IMR-90 (cell line): ENCODE measurements at regions not wholly inside any gene's neighbourhood (a gene's known extent, or its start where the extent isn't known, plus 50 kb on each side); places are given as distances from the start of the nearest gene placed in this dataset.

Experiments used
- ATAC-seq: fragments of 200-7000 bp; cut with Tn5 transposase; 2 replicates; pipeline ENCODE4 v1.9.1; 2020; ENCODE audit warnings: low read depth, mild to moderate bottlenecking, moderate library complexity
- BruUV-seq: library from RNA; stranded (reverse); fragments of 400-500 nt; replicated peaks from 2 replicates; lab custom pipeline; 2021; lab: Mats Ljungman, UMichigan
- CTCF ChIA-PET: fragments of 300-600 bp; formaldehyde crosslinking; extraction: SDS; loops from one replicate; lab custom pipeline; 2021; ENCODE audit warnings: antibody characterized with exemption; lab: Yijun Ruan, JAX
- POLR2A ChIA-PET: fragments of 300-600 bp; sonication (Branson Sonifier 250); formaldehyde crosslinking; loops from one replicate; lab custom pipeline; 2022; ENCODE audit warnings: antibody characterized with exemption; ENCODE audit not compliant: unreplicated experiment; lab: Charles Lee
- DNase-seq: peaks from one replicate; pipeline ENCODE4 v3.0.0; 2013
- H2AFZ ChIP-seq: replicated peaks from 2 replicates; pipeline ENCODE3; 2013; ENCODE audit warnings: low read length, mild to moderate bottlenecking; ENCODE audit not compliant: poor library complexity
- H2AK5ac ChIP-seq: 2 replicates; pipeline ENCODE4 v1.6.1; 2013; ENCODE audit warnings: low read depth, low read length, inconsistent platforms
- H2AK9ac ChIP-seq: replicated peaks from 2 replicates; pipeline ENCODE3; 2013; ENCODE audit warnings: mild to moderate bottlenecking, low read depth, low read length, moderate library complexity; ENCODE audit not compliant: poor library complexity
- H2BK120ac ChIP-seq: 2 replicates; pipeline ENCODE4 v1.6.1; 2013; ENCODE audit warnings: low read depth, low read length, inconsistent platforms
- H2BK15ac ChIP-seq: 3 replicates; pipeline ENCODE4 v1.6.1; 2013; ENCODE audit warnings: low read depth, low read length, inconsistent platforms
- H2BK20ac ChIP-seq: 2 replicates; pipeline ENCODE4 v1.6.1; 2013; ENCODE audit warnings: low read depth, mild to moderate bottlenecking, inconsistent platforms, low read length, moderate library complexity
- H2BK5ac ChIP-seq: 2 replicates; pipeline ENCODE4 v1.6.1; 2013; ENCODE audit warnings: mild to moderate bottlenecking, low read depth, low read length, inconsistent platforms; ENCODE audit not compliant: poor library complexity, severe bottlenecking
- H3K14ac ChIP-seq: replicated peaks from 2 replicates; pipeline ENCODE4 v1.6.1; 2013; ENCODE audit warnings: low read depth, low read length, inconsistent platforms
- H3K18ac ChIP-seq: 2 replicates; pipeline ENCODE4 v1.6.1; 2013; ENCODE audit warnings: low read depth, low read length, control low read depth
- H3K23ac ChIP-seq: 2 replicates; pipeline ENCODE4 v1.6.1; 2013; ENCODE audit warnings: low read depth, low read length, inconsistent platforms
- H3K27ac ChIP-seq: 2 replicates; pipeline ENCODE4 v1.5.1; 2013; ENCODE audit warnings: mild to moderate bottlenecking, control low read depth, low read length; ENCODE audit not compliant: insufficient read depth
- H3K27me3 ChIP-seq: 2 replicates; pipeline ENCODE4 v1.6.1; 2013; ENCODE audit warnings: low read length; ENCODE audit not compliant: control insufficient read depth, insufficient read depth
- H3K36me3 ChIP-seq: 2 replicates; pipeline ENCODE4 v1.6.1; 2013; ENCODE audit warnings: low read length, mixed read lengths; ENCODE audit not compliant: control insufficient read depth, insufficient read depth
- H3K4ac ChIP-seq: 2 replicates; pipeline ENCODE4 v1.6.1; 2013; ENCODE audit warnings: low read depth, low read length, inconsistent platforms
- H3K4me1 ChIP-seq: 2 replicates; pipeline ENCODE4 v1.6.1; 2013; ENCODE audit warnings: low read length, mixed read lengths; ENCODE audit not compliant: control insufficient read depth, insufficient read depth
- H3K4me2 ChIP-seq: 2 replicates; pipeline ENCODE4 v1.6.1; 2013; ENCODE audit warnings: low read depth, mild to moderate bottlenecking, control low read depth, low read length, moderate library complexity
- H3K4me3 ChIP-seq: 2 replicates; pipeline ENCODE4 v1.5.1; 2013; ENCODE audit warnings: low read depth, mild to moderate bottlenecking, control low read depth, low read length, moderate library complexity; ENCODE audit not compliant: insufficient read depth
- H3K56ac ChIP-seq: 2 replicates; pipeline ENCODE4 v1.6.1; 2013; ENCODE audit warnings: low read length, inconsistent platforms; ENCODE audit not compliant: insufficient read depth; ENCODE audit errors: extremely low read depth
- H3K79me1 ChIP-seq, 2 experiments: 2 replicates each; pipeline ENCODE4 v1.6.1; 2013; ENCODE audit warnings: low read length in 2 of 2, inconsistent platforms in 1 of 2, low read depth in 1 of 2
- H3K9ac ChIP-seq: 2 replicates; pipeline ENCODE4 v1.6.1; 2013; ENCODE audit warnings: low read depth, low read length, control low read depth
- H3K9me1 ChIP-seq: 2 replicates; pipeline ENCODE4 v1.6.1; 2013; ENCODE audit warnings: low read length, inconsistent platforms; ENCODE audit not compliant: insufficient read depth
- H3K9me3 ChIP-seq: 2 replicates; pipeline ENCODE4 v1.6.1; 2013; ENCODE audit warnings: low read length; ENCODE audit not compliant: control insufficient read depth, insufficient read depth
- H4K20me1 ChIP-seq: 2 replicates; pipeline ENCODE4 v1.6.1; 2013; ENCODE audit warnings: low read length, inconsistent platforms; ENCODE audit not compliant: insufficient read depth
- H4K5ac ChIP-seq: 2 replicates; pipeline ENCODE4 v1.6.1; 2013; ENCODE audit warnings: mild to moderate bottlenecking, low read depth, low read length, control low read depth
- H4K8ac ChIP-seq, 2 experiments: 2 replicates each; pipeline ENCODE4 v1.6.1; 2013; ENCODE audit warnings: low read depth in 2 of 2, low read length in 2 of 2, control low read depth in 1 of 2, inconsistent platforms in 1 of 2
- H4K91ac ChIP-seq: 2 replicates; pipeline ENCODE4 v1.6.1; 2013; ENCODE audit warnings: low read depth, low read length, inconsistent platforms; ENCODE audit not compliant: insufficient read depth
- BHLHE40 ChIP-seq: fragments of 150-350 bp; IDR thresholded peaks from 2 replicates; pipeline ENCODE4 v1.6.1; 2016; ENCODE audit warnings: mild to moderate bottlenecking, low read depth, low read length
- CHD1 ChIP-seq: IDR thresholded peaks from 2 replicates; pipeline ENCODE4 v1.6.1; 2012; ENCODE audit warnings: low read depth, low read length, improper control_type of control experiment
- FOS ChIP-seq: fragments of 150-350 bp; IDR thresholded peaks from 2 replicates; pipeline ENCODE4 v1.6.1; 2016; ENCODE audit warnings: low read depth, low read length
- NFE2L2 ChIP-seq: fragments of 150-350 bp; IDR thresholded peaks from 2 replicates; pipeline ENCODE4 v1.6.1; 2016; ENCODE audit warnings: low read depth, mild to moderate bottlenecking, low read length
- RAD21 ChIP-seq: IDR thresholded peaks from 2 replicates; pipeline ENCODE4 v1.6.1; 2012; ENCODE audit warnings: low read length, improper control_type of control experiment
- RFX5 ChIP-seq: IDR thresholded peaks from 2 replicates; pipeline ENCODE4 v1.8.0; 2012; ENCODE audit warnings: low read depth, mild to moderate bottlenecking, low read length, moderate library complexity
- WGBS, 2 experiments: methylation state at CpG; one replicate each; pipeline versions ENCODE4 v1.1.5 to v1.1.7; 2013; ENCODE audit warnings: missing lambda C conversion rate in 2 of 2; ENCODE audit not compliant: insufficient read length in 1 of 2; ENCODE audit errors: extremely low coverage in 2 of 2; 5-methylcytosine and 5-hydroxymethylcytosine counted together
- dilution Hi-C: fragments of 300-500 bp; cut with HindIII; formaldehyde crosslinking; loops from one replicate; pipeline ENCODE4 v1.14.3; 2018; ENCODE audit warnings: low sequenced_read_pairs; ENCODE audit not compliant: unreplicated experiment
- in situ Hi-C: fragments of 300-500 bp; cut with MboI; formaldehyde crosslinking; loops from 3 replicates; pipeline ENCODE4 v1.14.3; 2019; ENCODE audit warnings: low sequenced_read_pairs, inconsistent platforms, mixed read lengths
- intact Hi-C: fragments of 100-400 bp; cut with micrococcal nuclease; formaldehyde crosslinking; loops from 2 replicates; pipeline ENCODE4 v1.10.0; 2022
- TF ChIP-seq, protein P1 (sequence below): fragments of 150-350 bp; IDR thresholded peaks from 2 replicates; pipeline ENCODE4 v1.6.1; 2016; ENCODE audit warnings: low read depth, mild to moderate bottlenecking, low read length, moderate library complexity, borderline replicate concordance

DNA sequence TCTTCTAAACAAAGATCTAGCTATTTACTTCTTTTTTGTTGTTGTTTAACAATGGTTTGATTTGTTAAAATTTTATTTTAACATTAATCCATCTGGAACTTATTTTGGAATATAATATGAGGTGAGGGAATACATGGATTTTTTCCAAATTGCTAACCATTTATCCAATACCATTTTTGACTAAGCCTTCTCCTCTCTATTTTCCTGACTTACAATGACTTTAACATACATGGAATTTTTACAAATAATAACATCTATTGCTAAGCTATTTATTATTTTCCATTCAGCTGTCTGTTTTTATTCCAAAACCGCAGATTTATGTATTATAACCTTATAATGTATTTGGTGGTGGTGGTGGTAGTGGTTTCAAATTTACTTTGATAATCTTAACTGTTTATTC lies 420.3 kb upstream of the ADGRL2 start:
- Histone ChIP-seq H3K9me3 (no peaks in the 10 kb centered on the region), H3K36me3 (no peaks in the 10 kb centered on the region), H3K27ac (no peak overlapping the region), H4K20me1 (no peaks in the 10 kb centered on the region), H2AK5ac (no peak overlapping the region), H3K56ac (no peak overlapping the region), H3K9ac (no peak overlapping the region), H2BK15ac (no peak overlapping the region), H4K91ac (no peak overlapping the region), H2BK5ac (no peak overlapping the region), H4K8ac (no peak overlapping the region), H3K27me3 (no peaks in the 10 kb centered on the region), H3K79me1 (no peaks in the 10 kb centered on the region), H3K4me3 (no peak overlapping the region), H3K4me2 (no peak overlapping the region), H3K9me1 (no peaks in the 10 kb centered on the region), H2AK9ac (no peak overlapping the region), H2BK20ac (no peak overlapping the region), H3K23ac (no peak overlapping the region), H3K4me1 (no peaks in the 10 kb centered on the region), H3K14ac (no peak overlapping the region), H2AFZ (no peak overlapping the region), H4K5ac (no peak overlapping the region), H2BK120ac (no peak overlapping the region), H3K4ac (no peak overlapping the region), H3K18ac (no peak overlapping the region)
- no TSS peak for BruUV-seq
- ChIA-PET POLR2A (no interaction called here), CTCF (no interaction called here)
- ATAC-seq (no peak), DNase-seq (no peak)
- WGBS, 2 experiments, result no CpG with 5 or more reads among the region's 1 CpG
- no peak for TF ChIP-seq CHD1
- no peak for TF ChIP-seq BHLHE40
- no peak for TF ChIP-seq NFE2L2
- TF ChIP-seq RAD21, result no peak
- no peak for TF ChIP-seq RFX5
- no peak for TF ChIP-seq FOS
- TF ChIP-seq, protein P1, sequence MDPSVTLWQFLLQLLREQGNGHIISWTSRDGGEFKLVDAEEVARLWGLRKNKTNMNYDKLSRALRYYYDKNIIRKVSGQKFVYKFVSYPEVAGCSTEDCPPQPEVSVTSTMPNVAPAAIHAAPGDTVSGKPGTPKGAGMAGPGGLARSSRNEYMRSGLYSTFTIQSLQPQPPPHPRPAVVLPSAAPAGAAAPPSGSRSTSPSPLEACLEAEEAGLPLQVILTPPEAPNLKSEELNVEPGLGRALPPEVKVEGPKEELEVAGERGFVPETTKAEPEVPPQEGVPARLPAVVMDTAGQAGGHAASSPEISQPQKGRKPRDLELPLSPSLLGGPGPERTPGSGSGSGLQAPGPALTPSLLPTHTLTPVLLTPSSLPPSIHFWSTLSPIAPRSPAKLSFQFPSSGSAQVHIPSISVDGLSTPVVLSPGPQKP, result no peak
- dilution Hi-C loops (no loop called here), in situ Hi-C loops (no loop called here), intact Hi-C loops (no loop called here)
